ENCODE measurements at regions not wholly inside any gene's neighbourhood (a gene's known extent, or its start where the extent isn't known, plus 50 kb on each side); places are given as distances from the start of the nearest gene placed in this dataset.

- no peak for DNase-seq
- TF ChIP-seq POLR2A (IDR thresholded peaks at IDR 0.05; ENCODE audit: low read length) (no peak), GATA1 (IDR thresholded peaks at IDR 0.05; ENCODE audit: low read depth, low read length) (no peak)
Observed at GRCh38 chr6:74937936-74938335, 267.9 kb downstream of the COL12A1 start.

GRCh38 chr6:74936886-74937285 lies 269.0 kb downstream of the COL12A1 start:
- DNase-seq = no peak
- TF ChIP-seq GATA1 (IDR thresholded peaks at IDR 0.05; ENCODE audit: low read depth, low read length) (no peak), POLR2A (IDR thresholded peaks at IDR 0.05; ENCODE audit: low read length) (no peak)

- DNase-seq = no peak
- TF ChIP-seq POLR2A (IDR thresholded peaks at IDR 0.05; ENCODE audit: low read length) = no peak
- no peak for TF ChIP-seq GATA1 (IDR thresholded peaks at IDR 0.05; ENCODE audit: low read depth, low read length)
Observed at GRCh38 chr6:74932232-74932888, 273.5 kb downstream of the COL12A1 start.

- TF ChIP-seq POLR2A (IDR thresholded peaks at IDR 0.05; ENCODE audit: low read length) = no peak
- no peak for DNase-seq
Observed at GRCh38 chr6:74931558-74931957, 274.3 kb downstream of the COL12A1 start.

- TF ChIP-seq GATA1 (IDR thresholded peaks at IDR 0.05; ENCODE audit: low read depth, low read length) = no peak
- TF ChIP-seq POLR2A (IDR thresholded peaks at IDR 0.05; ENCODE audit: low read length) = no peak
- DNase-seq = no peak
Observed at GRCh38 chr6:74928203-74928602, 277.6 kb downstream of the COL12A1 start.

- DNase-seq = no peak
- TF ChIP-seq GATA1 (IDR thresholded peaks at IDR 0.05; ENCODE audit: low read depth, low read length) (no peak), POLR2A (IDR thresholded peaks at IDR 0.05; ENCODE audit: low read length) (no peak)
Observed at GRCh38 chr6:74927299-74927698, 278.6 kb downstream of the COL12A1 start.

- no peak for DNase-seq
- TF ChIP-seq POLR2A (IDR thresholded peaks at IDR 0.05; ENCODE audit: low read length) (no peak), GATA1 (IDR thresholded peaks at IDR 0.05; ENCODE audit: low read depth, low read length) (no peak)
Observed at GRCh38 chr6:74925683-74926082, 280.2 kb downstream of the COL12A1 start.

- DNase-seq = no peak
- TF ChIP-seq GATA1 (IDR thresholded peaks at IDR 0.05; ENCODE audit: low read depth, low read length) = no peak
- TF ChIP-seq POLR2A (IDR thresholded peaks at IDR 0.05; ENCODE audit: low read length) = no peak
Observed at GRCh38 chr6:74914888-74915287, 291.0 kb downstream of the COL12A1 start.

GRCh38 chr6:74912234-74912633 lies 293.6 kb downstream of the COL12A1 start:
- no peak for DNase-seq
- no peak for TF ChIP-seq GATA1 (IDR thresholded peaks at IDR 0.05; ENCODE audit: low read depth, low read length)
- no peak for TF ChIP-seq POLR2A (IDR thresholded peaks at IDR 0.05; ENCODE audit: low read length)

- TF ChIP-seq GATA1 (IDR thresholded peaks at IDR 0.05; ENCODE audit: low read depth, low read length) = no peak
- no peak for TF ChIP-seq POLR2A (IDR thresholded peaks at IDR 0.05; ENCODE audit: low read length)
- no peak for DNase-seq
Observed at GRCh38 chr6:74902846-74903245, 303.0 kb downstream of the COL12A1 start.

- TF ChIP-seq GATA1 (IDR thresholded peaks at IDR 0.05; ENCODE audit: low read depth, low read length) = no peak
- TF ChIP-seq POLR2A (IDR thresholded peaks at IDR 0.05; ENCODE audit: low read length) = no peak
- DNase-seq = no peak
Observed at GRCh38 chr6:74902089-74902488, 303.8 kb downstream of the COL12A1 start.

GRCh38 chr6:74901576-74901975 lies 304.3 kb downstream of the COL12A1 start:
- no peak for DNase-seq
- TF ChIP-seq GATA1 (IDR thresholded peaks at IDR 0.05; ENCODE audit: low read depth, low read length) (no peak), POLR2A (IDR thresholded peaks at IDR 0.05; ENCODE audit: low read length) (no peak)

GRCh38 chr6:74899416-74899815 lies 306.4 kb downstream of the COL12A1 start:
- no peak for DNase-seq

GRCh38 chr6:74892091-74892490 lies 313.8 kb downstream of the COL12A1 start:
- TF ChIP-seq GATA1 (IDR thresholded peaks at IDR 0.05; ENCODE audit: low read depth, low read length) = no peak
- TF ChIP-seq POLR2A (IDR thresholded peaks at IDR 0.05; ENCODE audit: low read length) = no peak
- DNase-seq = no peak

More at GRCh38 chr6:74899416-74899815, 306.4 kb downstream of the COL12A1 start:
- no peak for TF ChIP-seq POLR2A (IDR thresholded peaks at IDR 0.05; ENCODE audit: low read length)
- no peak for TF ChIP-seq GATA1 (IDR thresholded peaks at IDR 0.05; ENCODE audit: low read depth, low read length)

- DNase-seq = no peak
- TF ChIP-seq POLR2A (IDR thresholded peaks at IDR 0.05; ENCODE audit: low read length) (no peak), GATA1 (IDR thresholded peaks at IDR 0.05; ENCODE audit: low read depth, low read length) (no peak)
Observed at GRCh38 chr6:74891349-74891831, 314.5 kb downstream of the COL12A1 start.

All from erythroblast (primary cell).